WTC11 (cell line): ENCODE measurements at regions not wholly inside any gene's neighbourhood (a gene's known extent, or its start where the extent isn't known, plus 50 kb on each side); places are given as distances from the start of the nearest gene placed in this dataset.

Source experiments
- ATAC-seq: fragments of 200-7000 bp; cut with Tn5 transposase; 2 replicates; pipeline ENCODE4 v1.10.0; 2021; ENCODE audit warnings: mild to moderate bottlenecking, moderate library complexity
- CTCF ChIA-PET: fragments of 300-600 bp; sonication (Branson Sonifier 250); formaldehyde crosslinking; loops from one replicate; lab custom pipeline; 2021; ENCODE audit warnings: antibody characterized with exemption; lab: Charles Lee
- POLR2A ChIA-PET: fragments of 350-600 bp; sonication (Branson Sonifier 250); formaldehyde crosslinking; loops from one replicate; lab custom pipeline; 2021; ENCODE audit warnings: antibody characterized with exemption; lab: Charles Lee
- DNase-seq: peaks from one replicate; pipeline ENCODE4 v3.0.0; 2021; ENCODE audit warnings: low spot score
- H3K27ac Mint-ChIP-seq: 2 replicates; pipeline ENCODE4 v1.8.0; 2021; ENCODE audit warnings: mixed read lengths
- H3K27me3 Mint-ChIP-seq: 2 replicates; pipeline ENCODE4 v1.8.0; 2021; ENCODE audit warnings: low read depth, mild to moderate bottlenecking, moderate library complexity, mixed read lengths
- H3K36me3 Mint-ChIP-seq: 2 replicates; pipeline ENCODE4 v1.8.0; 2021; ENCODE audit warnings: mixed read lengths
- H3K4me1 Mint-ChIP-seq: 2 replicates; pipeline ENCODE4 v1.8.0; 2022; ENCODE audit warnings: mixed read lengths
- H3K4me3 Mint-ChIP-seq: 2 replicates; pipeline ENCODE4 v1.8.0; 2021; ENCODE audit warnings: mild to moderate bottlenecking, moderate library complexity, mixed read lengths
- H3K9me3 Mint-ChIP-seq: 2 replicates; pipeline ENCODE4 v1.8.0; 2021; ENCODE audit warnings: mixed read lengths
- ATF1 ChIP-seq: sonication (generic); formaldehyde crosslinking; IDR thresholded peaks from 2 replicates; pipeline ENCODE4 v1.8.1; 2023; ENCODE audit warnings: mild to moderate bottlenecking, moderate library complexity, missing genetic modification reagents
- CREM ChIP-seq: sonication (generic); formaldehyde crosslinking; IDR thresholded peaks from 2 replicates; pipeline ENCODE4 v1.8.1; 2022; ENCODE audit warnings: mild to moderate bottlenecking, missing genetic modification reagents, moderate library complexity
- FOXJ3 ChIP-seq: sonication (generic); formaldehyde crosslinking; IDR thresholded peaks from 2 replicates; pipeline ENCODE4 v1.9.0; 2021; ENCODE audit warnings: missing genetic modification reagents, mild to moderate bottlenecking, borderline replicate concordance
- GTF2I ChIP-seq: fragments of 250-450 bp; sonication (Bioruptor Pico); conservative IDR thresholded peaks from 2 replicates; pipeline ENCODE4 v1.4.0; 2021; ENCODE audit warnings: mild to moderate bottlenecking
- JUN ChIP-seq: sonication (generic); formaldehyde crosslinking; IDR thresholded peaks from 2 replicates; pipeline ENCODE4 v1.8.0; 2023; ENCODE audit warnings: mild to moderate bottlenecking, missing genetic modification reagents
- KAT7 ChIP-seq: sonication (generic); formaldehyde crosslinking; IDR thresholded peaks from 2 replicates; pipeline ENCODE4 v1.8.1; 2023; ENCODE audit warnings: missing genetic modification reagents, mild to moderate bottlenecking, borderline replicate concordance
- NFE2L1 ChIP-seq: sonication (generic); formaldehyde crosslinking; IDR thresholded peaks from 2 replicates; pipeline ENCODE4 v1.8.1; 2023; ENCODE audit warnings: missing genetic modification reagents
- PRRX2 ChIP-seq: fragments of 250-450 bp; sonication (Bioruptor Pico); IDR thresholded peaks from 2 replicates; pipeline ENCODE4 v1.8.0; 2021; ENCODE audit warnings: mild to moderate bottlenecking
- SOX15 ChIP-seq: fragments of 250-450 bp; sonication (Bioruptor Pico); IDR thresholded peaks from 2 replicates; pipeline ENCODE4 v1.9.0; 2021; ENCODE audit warnings: mild to moderate bottlenecking
- TCF7 ChIP-seq: sonication (generic); formaldehyde crosslinking; IDR thresholded peaks from 2 replicates; pipeline ENCODE4 v1.8.0; 2022; ENCODE audit warnings: mild to moderate bottlenecking, low read depth, missing genetic modification reagents, moderate library complexity
- TEAD1 ChIP-seq: sonication (generic); formaldehyde crosslinking; IDR thresholded peaks from 2 replicates; pipeline ENCODE4 v1.8.0; 2022; ENCODE audit warnings: mild to moderate bottlenecking, missing genetic modification reagents
- ZBTB21 ChIP-seq: sonication (generic); formaldehyde crosslinking; IDR thresholded peaks from 2 replicates; pipeline ENCODE4 v1.8.1; 2023; ENCODE audit warnings: mild to moderate bottlenecking, missing genetic modification reagents, borderline replicate concordance
- ZNF121 ChIP-seq: sonication (generic); formaldehyde crosslinking; IDR thresholded peaks from 2 replicates; pipeline ENCODE4 v1.8.0; 2023; ENCODE audit warnings: missing genetic modification reagents
- ZNF138 ChIP-seq: sonication (generic); formaldehyde crosslinking; conservative IDR thresholded peaks from 2 replicates; pipeline ENCODE4 v1.8.1; 2022; ENCODE audit warnings: mild to moderate bottlenecking, moderate library complexity, missing genetic modification reagents
- ZNF263 ChIP-seq: sonication (generic); formaldehyde crosslinking; IDR thresholded peaks from 2 replicates; pipeline ENCODE4 v1.8.1; 2022; ENCODE audit warnings: low read depth, mild to moderate bottlenecking, moderate library complexity, missing genetic modification reagents
- TF ChIP-seq, protein P1 (sequence below): sonication (generic); formaldehyde crosslinking; conservative IDR thresholded peaks from 2 replicates; pipeline ENCODE4 v1.8.1; 2023; ENCODE audit warnings: mild to moderate bottlenecking, low read depth, missing genetic modification reagents, moderate library complexity
- TF ChIP-seq, protein P2 (sequence below): sonication (generic); formaldehyde crosslinking; IDR thresholded peaks from 2 replicates; pipeline ENCODE4 v1.8.1; 2022; ENCODE audit warnings: mild to moderate bottlenecking, moderate library complexity, missing genetic modification reagents
- TF ChIP-seq, protein P3 (sequence below): fragments of 250-450 bp; sonication (Bioruptor Pico); conservative IDR thresholded peaks from 2 replicates; pipeline ENCODE4 v1.9.0; 2021; ENCODE audit warnings: mild to moderate bottlenecking
- TF ChIP-seq, protein P4 (sequence below): fragments of 200-600 bp; IDR thresholded peaks from 2 replicates; pipeline ENCODE4 v1.8.0; 2022; ENCODE audit warnings: antibody characterized with exemption
- TF ChIP-seq, protein P5 (sequence below): sonication (generic); formaldehyde crosslinking; IDR thresholded peaks from 2 replicates; pipeline ENCODE4 v1.8.0; 2022; ENCODE audit warnings: mild to moderate bottlenecking, missing genetic modification reagents
- TF ChIP-seq, protein P6 (sequence below): fragments of 250-450 bp; sonication (Bioruptor Pico); IDR thresholded peaks from 2 replicates; pipeline ENCODE4 v1.9.0; 2021; ENCODE audit warnings: moderate library complexity, mild to moderate bottlenecking, inconsistent platforms, borderline replicate concordance
- TF ChIP-seq, protein P7 (sequence below): sonication (generic); formaldehyde crosslinking; IDR thresholded peaks from 2 replicates; pipeline ENCODE4 v1.8.0; 2022; ENCODE audit warnings: mild to moderate bottlenecking, missing genetic modification reagents

DNA sequence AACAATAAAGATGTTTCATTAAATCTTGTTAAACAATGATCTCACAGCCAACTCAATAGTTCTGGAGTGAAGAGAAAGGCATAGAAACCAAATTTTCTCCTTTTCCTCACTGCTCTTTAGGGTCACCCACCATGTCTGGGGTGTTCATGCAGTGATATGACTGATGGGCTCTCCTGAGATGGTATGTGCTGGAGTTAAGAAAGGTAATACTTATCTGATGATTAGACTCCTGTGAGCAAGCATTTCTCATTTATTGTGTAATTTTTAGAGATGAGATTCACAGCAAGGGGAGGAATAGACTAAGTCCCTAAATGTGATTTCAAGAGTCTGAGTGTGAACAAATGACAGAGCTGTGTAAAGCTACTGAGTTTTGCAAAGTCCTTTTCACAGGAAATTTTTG is 1361.3 kb upstream of the CELF2 start (continued):
- TF ChIP-seq, protein P1, sequence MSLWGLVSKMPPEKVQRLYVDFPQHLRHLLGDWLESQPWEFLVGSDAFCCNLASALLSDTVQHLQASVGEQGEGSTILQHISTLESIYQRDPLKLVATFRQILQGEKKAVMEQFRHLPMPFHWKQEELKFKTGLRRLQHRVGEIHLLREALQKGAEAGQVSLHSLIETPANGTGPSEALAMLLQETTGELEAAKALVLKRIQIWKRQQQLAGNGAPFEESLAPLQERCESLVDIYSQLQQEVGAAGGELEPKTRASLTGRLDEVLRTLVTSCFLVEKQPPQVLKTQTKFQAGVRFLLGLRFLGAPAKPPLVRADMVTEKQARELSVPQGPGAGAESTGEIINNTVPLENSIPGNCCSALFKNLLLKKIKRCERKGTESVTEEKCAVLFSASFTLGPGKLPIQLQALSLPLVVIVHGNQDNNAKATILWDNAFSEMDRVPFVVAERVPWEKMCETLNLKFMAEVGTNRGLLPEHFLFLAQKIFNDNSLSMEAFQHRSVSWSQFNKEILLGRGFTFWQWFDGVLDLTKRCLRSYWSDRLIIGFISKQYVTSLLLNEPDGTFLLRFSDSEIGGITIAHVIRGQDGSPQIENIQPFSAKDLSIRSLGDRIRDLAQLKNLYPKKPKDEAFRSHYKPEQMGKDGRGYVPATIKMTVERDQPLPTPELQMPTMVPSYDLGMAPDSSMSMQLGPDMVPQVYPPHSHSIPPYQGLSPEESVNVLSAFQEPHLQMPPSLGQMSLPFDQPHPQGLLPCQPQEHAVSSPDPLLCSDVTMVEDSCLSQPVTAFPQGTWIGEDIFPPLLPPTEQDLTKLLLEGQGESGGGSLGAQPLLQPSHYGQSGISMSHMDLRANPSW (CRISPR knock-in tag), result no peak

DNA sequence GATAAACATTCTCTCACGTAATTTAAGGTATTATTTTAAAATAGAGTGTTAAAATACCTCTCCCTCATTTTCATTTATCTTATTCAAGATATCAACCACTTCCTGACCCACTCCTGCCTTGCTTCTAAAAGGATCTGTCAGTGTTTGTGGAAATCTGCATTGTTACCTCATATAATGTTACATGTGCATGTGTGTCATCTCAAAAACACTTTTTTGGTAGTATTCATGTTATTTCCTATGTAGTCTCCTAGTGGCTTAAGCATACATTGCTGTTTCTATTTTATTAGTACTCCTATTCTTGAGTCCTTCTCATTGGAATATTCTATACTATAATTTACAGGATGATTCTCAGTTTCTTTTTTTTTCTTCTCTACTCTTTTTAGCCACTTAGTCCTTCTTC is 1360.7 kb upstream of the CELF2 start:
- DNase-seq, result no peak
- CTCF ChIA-PET, result no interaction called here
- H3K4me1 Mint-ChIP-seq, result no peaks in the 10 kb centered on the region
- H3K4me3 Mint-ChIP-seq, result no peak overlapping the region
- TF ChIP-seq ATF1 (CRISPR knock-in tag) (no peak), PRRX2 (no peak), NFE2L1 (no peak), CREM (no peak), ZNF138 (CRISPR knock-in tag) (no peak), SOX15 (CRISPR knock-in tag) (no peak), ZNF263 (CRISPR knock-in tag) (no peak), JUN (CRISPR knock-in tag) (no peak), ZNF121 (CRISPR knock-in tag) (no peak), ZBTB21 (no peak), TEAD1 (CRISPR knock-in tag) (no peak)
- TF ChIP-seq, protein P2, sequence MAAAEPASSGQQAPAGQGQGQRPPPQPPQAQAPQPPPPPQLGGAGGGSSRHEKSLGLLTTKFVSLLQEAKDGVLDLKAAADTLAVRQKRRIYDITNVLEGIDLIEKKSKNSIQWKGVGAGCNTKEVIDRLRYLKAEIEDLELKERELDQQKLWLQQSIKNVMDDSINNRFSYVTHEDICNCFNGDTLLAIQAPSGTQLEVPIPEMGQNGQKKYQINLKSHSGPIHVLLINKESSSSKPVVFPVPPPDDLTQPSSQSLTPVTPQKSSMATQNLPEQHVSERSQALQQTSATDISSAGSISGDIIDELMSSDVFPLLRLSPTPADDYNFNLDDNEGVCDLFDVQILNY, result no peak
- TF ChIP-seq, all 79 proteins: peak for 0
- Mint-ChIP-seq H3K36me3 (no peaks in the 10 kb centered on the region), H3K27ac (no peak overlapping the region), H3K27me3 (no peaks in the 10 kb centered on the region), H3K9me3 (peaks cover 23% of the 10 kb centered on the region)
- POLR2A ChIA-PET, result no interaction called here
- ATAC-seq, result no peak

DNA sequence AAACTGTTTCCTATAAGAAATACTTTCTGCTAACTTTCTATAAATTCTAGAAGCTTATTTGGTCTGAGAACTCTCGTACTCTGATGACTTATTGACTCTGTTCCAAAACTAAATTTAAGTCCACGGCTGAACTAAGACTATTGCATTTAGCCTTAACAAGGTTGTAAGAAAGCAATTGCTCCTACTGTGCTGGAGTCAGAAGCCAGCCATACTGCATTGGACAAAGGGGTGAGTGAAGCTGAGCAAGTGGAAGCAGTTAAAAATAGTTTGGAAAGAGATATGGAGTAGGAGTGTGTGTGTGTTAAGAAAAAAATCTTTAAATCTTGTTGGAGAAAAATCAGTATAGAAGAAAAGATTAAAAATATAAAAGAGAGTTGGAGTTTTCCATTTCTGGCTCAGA is 1360.1 kb upstream of the CELF2 start:
- Mint-ChIP-seq H3K36me3 (no peaks in the 10 kb centered on the region), H3K4me1 (no peaks in the 10 kb centered on the region), H3K27me3 (no peaks in the 10 kb centered on the region), H3K27ac (no peak overlapping the region), H3K4me3 (no peak overlapping the region), H3K9me3 (peaks cover 21% of the 10 kb centered on the region)
- ChIA-PET POLR2A (no interaction called here), CTCF (no interaction called here)
- DNase-seq (no peak), ATAC-seq (no peak)
- TF ChIP-seq FOXJ3 (CRISPR knock-in tag) (no peak), NFE2L1 (no peak), TCF7 (CRISPR knock-in tag) (no peak), KAT7 (no peak), CREM (no peak), GTF2I (no peak)
- TF ChIP-seq, protein P3, sequence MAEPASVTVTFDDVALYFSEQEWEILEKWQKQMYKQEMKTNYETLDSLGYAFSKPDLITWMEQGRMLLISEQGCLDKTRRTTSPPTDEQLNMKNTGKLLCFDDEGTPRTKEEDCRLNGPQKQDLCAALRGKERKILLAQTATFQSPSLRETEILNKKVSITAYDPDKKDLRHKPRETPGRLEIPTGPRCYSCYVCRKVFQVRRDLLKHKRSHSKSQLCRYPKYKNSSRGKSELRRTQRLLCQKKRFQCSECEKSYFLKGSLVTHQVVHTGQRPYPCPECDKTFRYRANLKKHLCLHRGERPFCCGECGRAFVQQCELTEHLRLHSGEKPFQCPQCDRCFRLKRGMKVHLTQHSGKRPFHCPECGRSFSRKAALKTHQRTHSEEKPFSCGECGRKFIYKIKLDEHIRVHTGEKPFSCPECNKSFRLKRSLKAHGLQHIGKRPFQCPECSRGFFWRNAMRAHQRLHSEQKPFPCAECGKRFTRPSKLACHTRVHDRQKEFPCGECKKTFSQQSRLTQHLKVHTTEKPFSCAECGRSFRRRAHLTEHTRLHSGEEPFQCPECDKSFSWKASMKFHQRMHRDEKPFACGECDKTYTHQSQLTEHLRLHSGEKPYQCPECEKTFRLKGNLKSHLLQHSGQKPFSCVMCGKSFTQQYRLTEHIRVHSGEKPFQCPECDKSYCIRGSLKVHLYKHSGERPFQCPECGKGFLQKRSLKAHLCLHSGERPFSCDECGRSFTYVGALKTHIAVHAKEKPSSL, result no peak
- TF ChIP-seq, protein P4, sequence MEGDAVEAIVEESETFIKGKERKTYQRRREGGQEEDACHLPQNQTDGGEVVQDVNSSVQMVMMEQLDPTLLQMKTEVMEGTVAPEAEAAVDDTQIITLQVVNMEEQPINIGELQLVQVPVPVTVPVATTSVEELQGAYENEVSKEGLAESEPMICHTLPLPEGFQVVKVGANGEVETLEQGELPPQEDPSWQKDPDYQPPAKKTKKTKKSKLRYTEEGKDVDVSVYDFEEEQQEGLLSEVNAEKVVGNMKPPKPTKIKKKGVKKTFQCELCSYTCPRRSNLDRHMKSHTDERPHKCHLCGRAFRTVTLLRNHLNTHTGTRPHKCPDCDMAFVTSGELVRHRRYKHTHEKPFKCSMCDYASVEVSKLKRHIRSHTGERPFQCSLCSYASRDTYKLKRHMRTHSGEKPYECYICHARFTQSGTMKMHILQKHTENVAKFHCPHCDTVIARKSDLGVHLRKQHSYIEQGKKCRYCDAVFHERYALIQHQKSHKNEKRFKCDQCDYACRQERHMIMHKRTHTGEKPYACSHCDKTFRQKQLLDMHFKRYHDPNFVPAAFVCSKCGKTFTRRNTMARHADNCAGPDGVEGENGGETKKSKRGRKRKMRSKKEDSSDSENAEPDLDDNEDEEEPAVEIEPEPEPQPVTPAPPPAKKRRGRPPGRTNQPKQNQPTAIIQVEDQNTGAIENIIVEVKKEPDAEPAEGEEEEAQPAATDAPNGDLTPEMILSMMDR, result no peak
- TF ChIP-seq, protein P5, sequence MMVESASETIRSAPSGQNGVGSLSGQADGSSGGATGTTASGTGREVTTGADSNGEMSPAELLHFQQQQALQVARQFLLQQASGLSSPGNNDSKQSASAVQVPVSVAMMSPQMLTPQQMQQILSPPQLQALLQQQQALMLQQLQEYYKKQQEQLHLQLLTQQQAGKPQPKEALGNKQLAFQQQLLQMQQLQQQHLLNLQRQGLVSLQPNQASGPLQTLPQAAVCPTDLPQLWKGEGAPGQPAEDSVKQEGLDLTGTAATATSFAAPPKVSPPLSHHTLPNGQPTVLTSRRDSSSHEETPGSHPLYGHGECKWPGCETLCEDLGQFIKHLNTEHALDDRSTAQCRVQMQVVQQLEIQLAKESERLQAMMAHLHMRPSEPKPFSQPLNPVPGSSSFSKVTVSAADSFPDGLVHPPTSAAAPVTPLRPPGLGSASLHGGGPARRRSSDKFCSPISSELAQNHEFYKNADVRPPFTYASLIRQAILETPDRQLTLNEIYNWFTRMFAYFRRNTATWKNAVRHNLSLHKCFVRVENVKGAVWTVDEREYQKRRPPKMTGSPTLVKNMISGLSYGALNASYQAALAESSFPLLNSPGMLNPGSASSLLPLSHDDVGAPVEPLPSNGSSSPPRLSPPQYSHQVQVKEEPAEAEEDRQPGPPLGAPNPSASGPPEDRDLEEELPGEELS (CRISPR knock-in tag), result no peak
- TF ChIP-seq, protein P2, result no peak
- TF ChIP-seq, protein P6, sequence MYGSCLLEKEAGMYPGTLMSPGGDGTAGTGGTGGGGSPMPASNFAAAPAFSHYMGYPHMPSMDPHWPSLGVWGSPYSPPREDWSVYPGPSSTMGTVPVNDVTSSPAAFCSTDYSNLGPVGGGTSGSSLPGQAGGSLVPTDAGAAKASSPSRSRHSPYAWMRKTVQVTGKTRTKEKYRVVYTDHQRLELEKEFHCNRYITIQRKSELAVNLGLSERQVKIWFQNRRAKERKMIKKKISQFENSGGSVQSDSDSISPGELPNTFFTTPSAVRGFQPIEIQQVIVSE (CRISPR knock-in tag), result no peak
- TF ChIP-seq, protein P7, sequence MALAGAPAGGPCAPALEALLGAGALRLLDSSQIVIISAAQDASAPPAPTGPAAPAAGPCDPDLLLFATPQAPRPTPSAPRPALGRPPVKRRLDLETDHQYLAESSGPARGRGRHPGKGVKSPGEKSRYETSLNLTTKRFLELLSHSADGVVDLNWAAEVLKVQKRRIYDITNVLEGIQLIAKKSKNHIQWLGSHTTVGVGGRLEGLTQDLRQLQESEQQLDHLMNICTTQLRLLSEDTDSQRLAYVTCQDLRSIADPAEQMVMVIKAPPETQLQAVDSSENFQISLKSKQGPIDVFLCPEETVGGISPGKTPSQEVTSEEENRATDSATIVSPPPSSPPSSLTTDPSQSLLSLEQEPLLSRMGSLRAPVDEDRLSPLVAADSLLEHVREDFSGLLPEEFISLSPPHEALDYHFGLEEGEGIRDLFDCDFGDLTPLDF (CRISPR knock-in tag), result no peak
